Pancreas (tissue), 10 donors: ENCODE measurements at regions not wholly inside any gene's neighbourhood (a gene's known extent, or its start where the extent isn't known, plus 50 kb on each side); places are given as distances from the start of the nearest gene placed in this dataset.
"Not testable (repeated sequence)": the region's sequence is repeated elsewhere in the genome, so short reads cannot be mapped to it uniquely, and the experiment has no call there.

Experiments
- ATAC-seq, 4 donors: fragments of 200-7000 bp; cut with Tn5 transposase; one replicate each; pipeline versions ENCODE4 v1.8.0 to v1.9.1; 2020; ENCODE audit warnings: mild to moderate bottlenecking in 4 of 4, moderate library complexity in 4 of 4
- DNase-seq, 6 donors: peaks; one replicate each; pipeline ENCODE4 v3.0.0-alpha.2; 2020
- FAIRE-seq: peaks from 2 replicates; lab custom pipeline; 2012; peaks lifted over from hg19 to GRCh38; lab: Jason Lieb, UNC
- H3K27ac ChIP-seq, 4 donors: fragments of 200-600 bp; sonication (generic); 1 replicate in 3 of 4; 2 replicates in 1 of 4; pipeline versions ENCODE4 v1.5.0 to v1.8.0; 2020
- H3K27me3 ChIP-seq, 4 donors: fragments of 200-600 bp; one replicate each; pipeline ENCODE4 v1.8.0; 2021
- H3K36me3 ChIP-seq, 3 donors: fragments of 200-600 bp; sonication (generic) in 1 of 3; one replicate each; pipeline versions ENCODE4 v1.5.0 to v1.8.0; 2020 to 2021
- H3K4me1 ChIP-seq, 3 donors: fragments of 200-600 bp; one replicate each; pipeline ENCODE4 v1.8.0; 2021
- H3K4me3 ChIP-seq, 4 donors: fragments of 200-600 bp; sonication (generic) in 2 of 4; one replicate each; pipeline versions ENCODE4 v1.5.0 to v1.8.0; 2020 to 2021
- H3K9me3 ChIP-seq, 4 donors: fragments of 200-600 bp; one replicate each; pipeline ENCODE4 v1.8.0; 2021
- WGBS, 2 donors: extraction: QIAGEN DNeasy Blood & Tissue Kit; methylation state at CpG; one replicate each; pipeline ENCODE4 v1.1.7; 2013; 5-methylcytosine and 5-hydroxymethylcytosine counted together
- intact Hi-C, 3 donors: fragments of 100-400 bp; cut with DNase I; formaldehyde crosslinking; loops; one replicate each; pipeline versions ENCODE4 v1.11.1 to v1.14.2; 2022
- TF ChIP-seq, protein P1 (sequence below), 4 donors: fragments of 200-600 bp; sonication (generic) in 3 of 4; IDR thresholded peaks; one replicate each; pipeline versions ENCODE4 v1.5.0 to v1.8.0; 2021; ENCODE audit warnings: antibody characterized with exemption in 4 of 4
- donor health status: healthy with polysubstance abuse.
- donor health status: DM: no; HTN: no; CAD: no; lungs with moderate emphysema.
- donor health status: DM: no; HTN: no; CAD: no.
- donor health status: control.
- donor health status: control.
- donor health status: Bipolar disorder and iron deficiency.
- donor health status: DM: yes; HTN: yes; CAD: no.
- donor health status: DM: no; HTN: no; CAD: no.
- donor health status: DM: no; HTN: no; CAD: no.
- donor health status: DM: yes; HTN: yes; CAD: no.

DNA sequence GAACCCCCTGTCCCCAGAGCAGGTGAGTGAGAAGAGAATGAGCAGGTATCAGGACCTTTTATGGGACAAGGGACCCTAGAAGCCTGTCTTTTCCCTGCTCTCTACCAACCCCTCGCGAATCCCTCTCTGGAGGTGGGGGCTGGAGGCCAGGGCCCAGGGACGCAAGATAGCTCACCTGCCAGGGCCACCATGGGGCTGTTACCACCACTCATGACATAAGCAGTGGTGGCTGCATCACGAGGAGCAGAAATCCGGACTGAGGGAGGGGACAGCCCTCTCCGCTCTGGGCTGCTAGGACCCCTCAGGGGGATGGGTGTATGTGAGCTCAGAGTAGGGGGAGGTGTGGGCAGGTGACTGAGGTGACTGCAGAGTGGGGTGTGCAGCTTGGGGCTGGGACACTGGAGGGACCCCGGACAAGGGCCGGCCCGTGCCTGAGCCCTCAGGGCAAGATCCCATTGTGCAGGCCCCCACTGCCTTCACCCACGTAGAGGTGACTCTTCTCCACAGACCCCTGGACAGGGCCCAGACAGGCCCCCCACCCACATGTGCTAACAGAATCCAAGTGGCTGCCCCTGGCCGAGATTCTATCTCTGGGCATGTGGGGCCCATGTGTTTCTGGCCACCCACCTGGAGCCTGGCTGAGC lies 190.6 kb downstream of the TBC1D2B start:
- Histone ChIP-seq H3K9me3 (no peaks in the 10 kb centered on the region), H3K27ac (no peak overlapping the region), H3K4me3 (no peak overlapping the region), H3K4me1 (no peaks in the 10 kb centered on the region), H3K27me3 (no peaks in the 10 kb centered on the region), H3K36me3 (no peaks in the 10 kb centered on the region)
- no peak for ATAC-seq
- WGBS, 2 donors: 92 to 95% methylated on average over 10 to 11 of the region's 11 CpGs
- no peak for FAIRE-seq
- intact Hi-C loops: no loop called here
- TF ChIP-seq, protein P1, sequence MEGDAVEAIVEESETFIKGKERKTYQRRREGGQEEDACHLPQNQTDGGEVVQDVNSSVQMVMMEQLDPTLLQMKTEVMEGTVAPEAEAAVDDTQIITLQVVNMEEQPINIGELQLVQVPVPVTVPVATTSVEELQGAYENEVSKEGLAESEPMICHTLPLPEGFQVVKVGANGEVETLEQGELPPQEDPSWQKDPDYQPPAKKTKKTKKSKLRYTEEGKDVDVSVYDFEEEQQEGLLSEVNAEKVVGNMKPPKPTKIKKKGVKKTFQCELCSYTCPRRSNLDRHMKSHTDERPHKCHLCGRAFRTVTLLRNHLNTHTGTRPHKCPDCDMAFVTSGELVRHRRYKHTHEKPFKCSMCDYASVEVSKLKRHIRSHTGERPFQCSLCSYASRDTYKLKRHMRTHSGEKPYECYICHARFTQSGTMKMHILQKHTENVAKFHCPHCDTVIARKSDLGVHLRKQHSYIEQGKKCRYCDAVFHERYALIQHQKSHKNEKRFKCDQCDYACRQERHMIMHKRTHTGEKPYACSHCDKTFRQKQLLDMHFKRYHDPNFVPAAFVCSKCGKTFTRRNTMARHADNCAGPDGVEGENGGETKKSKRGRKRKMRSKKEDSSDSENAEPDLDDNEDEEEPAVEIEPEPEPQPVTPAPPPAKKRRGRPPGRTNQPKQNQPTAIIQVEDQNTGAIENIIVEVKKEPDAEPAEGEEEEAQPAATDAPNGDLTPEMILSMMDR (IDR thresholded peaks at IDR 0.05): no peak
- DNase-seq: no peak

DNA sequence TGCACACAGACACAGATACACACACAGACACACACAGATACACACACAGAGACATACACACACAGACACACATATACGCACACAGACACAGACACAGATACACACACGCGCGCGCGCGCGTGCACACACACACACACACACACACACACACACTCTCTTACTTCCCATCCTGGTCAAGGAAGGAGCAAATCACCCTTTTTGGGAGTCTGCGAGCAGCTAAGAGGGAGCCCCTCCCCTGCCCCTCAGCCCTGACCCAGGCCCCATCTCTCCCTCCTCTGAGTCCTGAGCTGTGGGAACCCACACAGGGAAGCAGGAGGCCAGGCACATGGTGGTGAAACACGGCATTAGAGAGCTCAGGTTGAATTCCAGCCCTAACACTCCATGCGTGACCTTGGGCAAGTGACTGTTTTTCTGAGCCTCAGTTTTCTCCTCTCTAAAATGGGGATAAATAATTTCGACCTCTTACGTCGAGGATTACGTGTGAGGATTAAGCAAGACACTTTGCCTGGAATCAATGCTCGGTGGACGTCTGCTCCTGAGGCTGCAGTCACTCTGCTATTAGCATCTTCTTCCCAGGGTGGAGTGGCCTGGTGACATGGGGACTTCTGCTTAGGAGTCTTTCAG lies 191.5 kb downstream of the TBC1D2B start:
- H3K4me1 ChIP-seq, H3K27me3 ChIP-seq, H3K4me3 ChIP-seq, H3K27ac ChIP-seq, DNase-seq, intact Hi-C loops, ATAC-seq, FAIRE-seq, H3K9me3 ChIP-seq, H3K36me3 ChIP-seq: not testable (repeated sequence)
- WGBS, 2 donors: 86 to 92% methylated on average over 17 of the region's 17 CpGs

DNA sequence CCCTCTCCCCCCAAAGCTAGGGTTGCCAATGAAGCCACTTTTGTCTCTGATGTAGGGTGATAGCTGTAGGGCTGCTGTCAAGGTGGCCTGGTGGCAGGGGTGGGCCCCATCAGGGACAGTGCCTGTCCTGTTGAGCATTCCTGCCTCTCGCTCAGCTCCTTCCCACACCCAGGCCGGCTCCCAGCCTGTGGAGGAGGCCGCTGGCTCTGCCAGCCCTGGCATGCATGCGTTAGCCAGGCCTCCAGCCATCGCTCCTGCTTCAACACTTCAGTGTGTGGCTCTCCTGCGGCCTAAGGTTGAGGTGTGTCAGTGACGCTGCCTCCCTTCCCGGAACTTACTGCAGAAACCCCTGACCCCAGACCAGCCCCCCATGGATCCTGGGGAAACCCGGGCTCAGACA lies 194.5 kb downstream of the TBC1D2B start:
- H3K4me3 ChIP-seq, DNase-seq, FAIRE-seq, ATAC-seq, H3K27ac ChIP-seq, H3K9me3 ChIP-seq, intact Hi-C loops, H3K4me1 ChIP-seq, H3K27me3 ChIP-seq, H3K36me3 ChIP-seq: not testable (repeated sequence)
- no CpG with 5 or more reads among the region's 9 CpGs for WGBS, 2 donors

DNA sequence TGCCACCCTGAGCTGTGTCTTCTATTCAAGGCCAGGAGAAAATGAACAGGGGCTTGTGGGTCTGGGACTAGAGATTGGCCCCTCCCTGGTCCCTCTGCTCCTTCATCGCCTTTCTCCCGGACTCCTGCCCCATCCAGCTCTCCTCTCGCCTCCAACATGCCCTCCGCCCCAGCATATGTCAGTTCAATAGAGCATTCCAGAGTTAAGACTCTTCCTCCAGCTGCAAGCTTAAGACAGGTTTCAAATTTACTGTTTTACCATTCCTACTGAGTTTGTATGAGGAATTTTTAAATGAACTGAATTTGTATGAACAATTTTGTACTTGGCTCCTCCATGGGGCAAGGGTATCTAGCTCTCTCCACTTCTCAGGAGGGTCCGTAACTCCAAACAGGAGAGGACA lies 195.6 kb downstream of the TBC1D2B start:
- intact Hi-C loops: no loop called here
- FAIRE-seq: no peak

DNA sequence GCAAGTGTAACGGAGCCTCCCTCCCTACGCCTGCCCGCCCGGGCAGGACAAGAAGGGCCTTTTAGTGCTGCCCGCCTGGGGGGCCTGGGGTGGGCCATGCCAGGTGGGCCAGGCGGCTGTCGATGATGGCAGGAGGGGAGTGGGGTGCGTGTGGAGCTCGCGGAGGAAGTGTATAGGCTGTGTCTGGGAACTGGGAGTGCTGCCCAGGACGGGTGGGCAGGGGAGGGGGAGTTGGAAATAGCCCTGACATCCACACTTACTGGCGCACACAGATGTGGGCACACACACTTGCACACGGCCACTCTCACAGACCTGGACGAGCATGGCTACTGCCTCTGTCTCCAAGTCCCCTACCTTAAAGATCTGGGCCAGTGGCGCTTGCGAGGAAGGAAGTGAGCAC lies 196.0 kb downstream of the TBC1D2B start:
- DNase-seq, H3K4me1 ChIP-seq, H3K27ac ChIP-seq, ATAC-seq, intact Hi-C loops, H3K27me3 ChIP-seq, H3K36me3 ChIP-seq, FAIRE-seq, H3K4me3 ChIP-seq, H3K9me3 ChIP-seq: not testable (repeated sequence)
- WGBS, 2 donors: 71 to 81% methylated on average over 11 to 12 of the region's 16 CpGs

More for the DNA sequence above, 195.6 kb downstream of the TBC1D2B start:
- H3K4me1 ChIP-seq: no peaks in the 10 kb centered on the region
- DNase-seq: no peak
- H3K27ac ChIP-seq: no peak overlapping the region
- ATAC-seq: no peak
- TF ChIP-seq, protein P1 (IDR thresholded peaks at IDR 0.05): no peak
- H3K36me3 ChIP-seq: no peaks in the 10 kb centered on the region
- no peaks in the 10 kb centered on the region for H3K9me3 ChIP-seq
- 83 to 86% methylated on average over 5 of the region's 5 CpGs for WGBS, 2 donors
- no peak overlapping the region for H3K4me3 ChIP-seq
- H3K27me3 ChIP-seq: no peaks in the 10 kb centered on the region

DNA sequence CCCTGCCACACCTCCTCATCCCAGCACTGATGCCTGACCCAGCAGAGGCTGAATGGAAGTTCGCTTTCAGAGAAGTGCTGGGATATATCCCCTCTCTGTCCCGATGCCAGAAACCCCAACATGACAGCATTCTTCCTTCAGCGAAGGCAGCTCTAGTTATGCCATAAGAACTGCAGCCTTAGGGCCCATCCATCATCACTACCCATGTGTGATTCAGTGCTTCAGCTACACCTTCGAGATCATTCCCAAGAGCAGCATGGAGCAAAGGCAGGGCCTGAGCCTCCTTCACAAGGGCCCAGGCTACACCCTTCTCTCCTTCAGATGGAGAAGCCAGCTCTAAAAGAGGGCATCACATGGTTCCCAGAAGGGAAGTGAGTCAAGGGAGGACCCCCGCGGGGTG lies 198.0 kb downstream of the TBC1D2B start:
- H3K9me3 ChIP-seq, H3K27me3 ChIP-seq, DNase-seq, FAIRE-seq, H3K4me1 ChIP-seq, H3K36me3 ChIP-seq, intact Hi-C loops, ATAC-seq, H3K27ac ChIP-seq, H3K4me3 ChIP-seq: not testable (repeated sequence)
- 72 to 83% methylated on average over 4 to 6 of the region's 6 CpGs for WGBS, 2 donors
